MCF 10A (cell line): ENCODE measurements at regions not wholly inside any gene's neighbourhood (a gene's known extent, or its start where the extent isn't known, plus 50 kb on each side); places are given as distances from the start of the nearest gene placed in this dataset.

Source experiments
- BruUV-seq: library from RNA; stranded (reverse); fragments of 400-500 nt; replicated peaks from 2 replicates; lab custom pipeline; 2021; lab: Mats Ljungman, UMichigan
- CTCF ChIA-PET: fragments of 300-600 bp; sonication (Branson Sonifier 250); formaldehyde crosslinking; extraction: SDS; loops from one replicate; lab custom pipeline; 2021; ENCODE audit warnings: antibody characterized with exemption, inconsistent platforms; lab: Yijun Ruan, JAX
- POLR2A ChIA-PET: fragments of 300-600, 350-650 bp; sonication (Branson Sonifier 250); formaldehyde crosslinking; extraction: SDS; loops from one replicate; lab custom pipeline; 2020; ENCODE audit warnings: antibody characterized with exemption, inconsistent platforms; lab: Yijun Ruan, JAX
- DNase-seq: peaks from one replicate; pipeline ENCODE4 v3.0.0-alpha.2; 2018; ENCODE audit not compliant: unreplicated experiment
- H3K27ac Mint-ChIP-seq: one replicate; pipeline ENCODE4 v1.8.0; 2022; ENCODE audit warnings: mild to moderate bottlenecking, low read depth, mixed read lengths; ENCODE audit not compliant: unreplicated experiment
- H3K27me3 Mint-ChIP-seq: one replicate; pipeline ENCODE4 v1.8.0; 2022; ENCODE audit warnings: mixed read lengths; ENCODE audit not compliant: insufficient read depth, unreplicated experiment
- H3K36me3 Mint-ChIP-seq: one replicate; pipeline ENCODE4 v1.8.0; 2022; ENCODE audit warnings: mild to moderate bottlenecking, moderate library complexity, mixed read lengths; ENCODE audit not compliant: insufficient read depth, unreplicated experiment
- H3K4me1 Mint-ChIP-seq: one replicate; pipeline ENCODE4 v1.8.0; 2022; ENCODE audit warnings: mixed read lengths; ENCODE audit not compliant: insufficient read depth, unreplicated experiment
- H3K4me3 Mint-ChIP-seq: one replicate; pipeline ENCODE4 v1.8.0; 2022; ENCODE audit warnings: mild to moderate bottlenecking, moderate library complexity, mixed read lengths; ENCODE audit not compliant: unreplicated experiment
- H3K9me3 Mint-ChIP-seq: one replicate; pipeline ENCODE4 v1.8.0; 2022; ENCODE audit warnings: mixed read lengths; ENCODE audit not compliant: unreplicated experiment
- CTCF ChIP-seq: fragments of 200-600 bp; IDR thresholded peaks from one replicate; pipeline ENCODE4 v1.8.0; 2022; ENCODE audit warnings: antibody characterized with exemption, mild to moderate bottlenecking; ENCODE audit not compliant: unreplicated experiment
- intact Hi-C: fragments of 100-400 bp; cut with micrococcal nuclease; formaldehyde crosslinking; loops from 2 replicates; pipeline ENCODE4 v1.14.1; 2022

- H3K36me3 Mint-ChIP-seq: no peaks in the 10 kb centered on the region
- intact Hi-C loops: no loop called here
- no peaks in the 10 kb centered on the region for H3K4me1 Mint-ChIP-seq
- ChIA-PET POLR2A (no interaction called here), CTCF (interaction anchor here (1.5 kb wide), 1 partner anchor 78 kb away, joined by 7 read pairs; no protein-coding TSS in a partner anchor)
- no peak for TF ChIP-seq CTCF
- H3K27ac Mint-ChIP-seq: no peak overlapping the region
- H3K9me3 Mint-ChIP-seq: no peaks in the 10 kb centered on the region
- no TSS peak for BruUV-seq
- no peaks in the 10 kb centered on the region for H3K27me3 Mint-ChIP-seq
- DNase-seq: no peak
- H3K4me3 Mint-ChIP-seq: no peak overlapping the region
Measured at GRCh38 chr4:112931001-112931400, 118.5 kb upstream of the ANK2 start.

GRCh38 chr4:112933790-112934189 lies 115.7 kb upstream of the ANK2 start:
- Mint-ChIP-seq H3K27me3 (no peaks in the 10 kb centered on the region), H3K36me3 (no peaks in the 10 kb centered on the region), H3K4me3 (no peak overlapping the region), H3K4me1 (no peaks in the 10 kb centered on the region), H3K27ac (no peak overlapping the region), H3K9me3 (no peaks in the 10 kb centered on the region)
- TF ChIP-seq CTCF: no peak
- intact Hi-C loops: no loop called here
- POLR2A ChIA-PET: no interaction called here
- CTCF ChIA-PET: interaction anchor here (0.7 to 1.8 kb wide), 3 partner anchors 80 to 180 kb away, joined by 3 to 13 read pairs (median 4); no protein-coding TSS in a partner anchor
- no TSS peak for BruUV-seq
- DNase-seq: no peak

- Mint-ChIP-seq H3K27me3 (no peaks in the 10 kb centered on the region), H3K36me3 (no peaks in the 10 kb centered on the region), H3K4me1 (no peaks in the 10 kb centered on the region), H3K4me3 (no peak overlapping the region), H3K9me3 (no peaks in the 10 kb centered on the region), H3K27ac (no peak overlapping the region)
- CTCF ChIA-PET: interaction anchor here (0.5 to 10.2 kb wide), 54 partner anchors 9 to 1158 kb away, joined by 3 to 168 read pairs (median 4); no protein-coding TSS in a partner anchor
- TF ChIP-seq CTCF: peak; percentile 77
- peak; percentile 57 for DNase-seq
- BruUV-seq: no TSS peak
- intact Hi-C loops: loop anchor here (1.0 kb wide), 4 partner anchors 81 to 305 kb away; no protein-coding TSS in a partner anchor
- POLR2A ChIA-PET: interaction anchor here (0.6 to 1.3 kb wide), 6 partner anchors 10 to 1412 kb away, joined by 3 to 10 read pairs (median 4); no protein-coding TSS in a partner anchor
Measured at GRCh38 chr4:112938461-112939058, 110.9 kb upstream of the ANK2 start.

- no peaks in the 10 kb centered on the region for H3K4me1 Mint-ChIP-seq
- H3K36me3 Mint-ChIP-seq: no peaks in the 10 kb centered on the region
- BruUV-seq: no TSS peak
- H3K27ac Mint-ChIP-seq: no peak overlapping the region
- H3K9me3 Mint-ChIP-seq: no peaks in the 10 kb centered on the region
- intact Hi-C loops: no loop called here
- ChIA-PET CTCF (interaction anchor here (0.6 to 10.2 kb wide), 21 partner anchors 7 to 619 kb away, joined by 3 to 168 read pairs (median 5); partner anchors contain the start of genes LARP7 and ZGRF1), POLR2A (interaction anchor here (1.5 kb wide), 1 partner anchor 86 kb away, joined by 5 read pairs; no protein-coding TSS in a partner anchor)
- no peak for DNase-seq
- no peaks in the 10 kb centered on the region for H3K27me3 Mint-ChIP-seq
- TF ChIP-seq CTCF: no peak
- H3K4me3 Mint-ChIP-seq: no peak overlapping the region
Measured at GRCh38 chr4:112939901-112940300, 109.6 kb upstream of the ANK2 start.
